Spleen (tissue), 11 donors: ENCODE measurements at regions not wholly inside any gene's neighbourhood (a gene's known extent, or its start where the extent isn't known, plus 50 kb on each side); places are given as distances from the start of the nearest gene placed in this dataset.

ENCODE experiments used
- DNase-seq: peaks from one replicate; pipeline ENCODE4 v3.0.0-alpha.2; 2020
- H3K27ac ChIP-seq, 8 donors: fragments of 200-600 bp; sonication (generic) in 7 of 8; 1 replicate in 4 of 8; 2 replicates in 4 of 8; pipeline versions ENCODE4 v1.5.0 to v1.8.0; 2016 to 2021; ENCODE audit warnings: inconsistent platforms in 4 of 8, mild to moderate bottlenecking in 4 of 8, moderate library complexity in 1 of 8
- H3K27me3 ChIP-seq, 7 donors: fragments of 200-600 bp; sonication (generic) in 6 of 7; replicated peaks in 1 of 7; 1 replicate in 4 of 7; 2 replicates in 3 of 7; pipeline versions ENCODE4 v1.5.0 to v1.8.0; 2016 to 2021; ENCODE audit warnings: inconsistent platforms in 3 of 7, mild to moderate bottlenecking in 1 of 7
- H3K36me3 ChIP-seq, 6 donors: fragments of 200-600 bp; sonication (generic) in 5 of 6; 1 replicate in 4 of 6; 2 replicates in 2 of 6; pipeline versions ENCODE4 v1.5.0 to v1.8.0; 2016 to 2021; ENCODE audit warnings: inconsistent platforms in 2 of 6
- H3K4me1 ChIP-seq, 6 donors: fragments of 200-600 bp; sonication (generic) in 5 of 6; 1 replicate in 3 of 6; 2 replicates in 3 of 6; pipeline versions ENCODE4 v1.5.0 to v1.8.0; 2016 to 2021; ENCODE audit warnings: inconsistent platforms in 3 of 6
- H3K4me3 ChIP-seq, 8 donors: fragments of 200-600 bp; sonication (generic) in 7 of 8; 1 replicate in 4 of 8; 2 replicates in 4 of 8; pipeline versions ENCODE4 v1.5.0 to v1.8.0; 2016 to 2021; ENCODE audit warnings: inconsistent platforms in 4 of 8, mild to moderate bottlenecking in 4 of 8, moderate library complexity in 2 of 8
- H3K9me3 ChIP-seq, 8 donors: fragments of 200-600 bp; sonication (generic) in 7 of 8; 1 replicate in 4 of 8; 2 replicates in 4 of 8; pipeline versions ENCODE4 v1.5.0 to v1.8.0; 2016 to 2021; ENCODE audit warnings: inconsistent platforms in 4 of 8
- CTCF ChIP-seq, 11 experiments: fragments of 200-600 bp in 7 of 11; fragments of 450-650 bp in 4 of 11; sonication (generic) in 4 of 11; IDR thresholded peaks in 8 of 11; conservative IDR thresholded peaks in 3 of 11; 1 replicate in 7 of 11; 2 replicates in 4 of 11; pipeline versions ENCODE4 v1.4.0 to v1.8.0; 2016 to 2021; ENCODE audit warnings: antibody characterized with exemption in 11 of 11, inconsistent platforms in 4 of 11, mild to moderate bottlenecking in 1 of 11
- POLR2A ChIP-seq, 3 donors: fragments of 450-650 bp; IDR thresholded peaks; one replicate each; pipeline ENCODE4 v1.5.1; 2017; ENCODE audit warnings: antibody characterized with exemption in 3 of 3, mild to moderate bottlenecking in 1 of 3
- POLR2AphosphoS5 ChIP-seq, 3 donors: sonication (generic); formaldehyde crosslinking; IDR thresholded peaks; one replicate each; pipeline ENCODE4 v1.5.1; 2017; ENCODE audit warnings: antibody characterized with exemption in 3 of 3
- WGBS, 5 donors: extraction: QIAGEN DNeasy Blood & Tissue Kit in 3 of 5; methylation state at CpG; one replicate each; pipeline versions ENCODE4 v1.1.5 to v1.1.7; 2013 to 2018; 5-methylcytosine and 5-hydroxymethylcytosine counted together
- intact Hi-C: fragments of 100-400 bp; cut with DNase I; formaldehyde crosslinking; loops from one replicate; pipeline ENCODE4 v1.15.0; 2023; ENCODE audit warnings: low total_unique reads
- donor health status: healthy with polysubstance abuse.
- donor health status: DM: no; HTN: no; CAD: no; lungs with moderate emphysema.
- donor health status: DM: no; HTN: no; CAD: no.
- donor health status: Bipolar disorder and iron deficiency.
- donor health status: healthy.
- donor health status: DM: no; HTN: no; CAD: no.
- donor health status: DM: yes; HTN: yes; CAD: no.

GRCh38 chr2:226445216-226445861 is 354.3 kb downstream of the IRS1 start:
- WGBS, 5 donors, result 79 to 88% (median 82%) methylated on average over 5 of the region's 5 CpGs
- intact Hi-C loops, result no loop called here
- Histone ChIP-seq H3K9me3 (no peaks in the 10 kb centered on the region), H3K36me3 (no peaks in the 10 kb centered on the region), H3K27me3 (peaks cover 0 to 3% (median 0%) of the 10 kb centered on the region in 7 donors), H3K4me1 (no peaks in the 10 kb centered on the region), H3K4me3 (no peak overlapping the region), H3K27ac (no peak overlapping the region)
- DNase-seq, result no peak
- no peak for TF ChIP-seq POLR2A (IDR thresholded peaks at IDR 0.05)
- no peak for TF ChIP-seq POLR2AphosphoS5 (IDR thresholded peaks at IDR 0.05)
- TF ChIP-seq CTCF (IDR thresholded peaks at IDR 0.05 in 8 of 11, conservative IDR thresholded peaks at IDR 0.05 in 3 of 11), result no peak

GRCh38 chr2:226443112-226443511 is 356.5 kb downstream of the IRS1 start:
- H3K27me3 ChIP-seq, result peaks cover 0 to 1% (median 0%) of the 10 kb centered on the region in 7 donors
- DNase-seq, result no peak
- no peak overlapping the region for H3K4me3 ChIP-seq
- H3K4me1 ChIP-seq, result no peaks in the 10 kb centered on the region
- intact Hi-C loops, result no loop called here
- H3K36me3 ChIP-seq, result no peaks in the 10 kb centered on the region
- 83 to 90% (median 89%) methylated on average over 5 of the region's 5 CpGs for WGBS, 5 donors
- TF ChIP-seq CTCF (IDR thresholded peaks at IDR 0.05 in 8 of 11, conservative IDR thresholded peaks at IDR 0.05 in 3 of 11), result no peak
- TF ChIP-seq POLR2AphosphoS5 (IDR thresholded peaks at IDR 0.05), result no peak
- no peak for TF ChIP-seq POLR2A (IDR thresholded peaks at IDR 0.05)
- H3K27ac ChIP-seq, result no peak overlapping the region
- no peaks in the 10 kb centered on the region for H3K9me3 ChIP-seq

GRCh38 chr2:226440127-226440918 is 359.3 kb downstream of the IRS1 start:
- TF ChIP-seq POLR2A (IDR thresholded peaks at IDR 0.05) (no peak), CTCF (IDR thresholded peaks at IDR 0.05 in 8 of 11, conservative IDR thresholded peaks at IDR 0.05 in 3 of 11) (no peak), POLR2AphosphoS5 (IDR thresholded peaks at IDR 0.05) (no peak)
- Histone ChIP-seq H3K4me3 (no peak overlapping the region), H3K4me1 (no peaks in the 10 kb centered on the region), H3K36me3 (no peaks in the 10 kb centered on the region), H3K9me3 (no peaks in the 10 kb centered on the region), H3K27ac (no peak overlapping the region), H3K27me3 (peaks cover 0 to 5% (median 0%) of the 10 kb centered on the region in 7 donors)
- DNase-seq, result no peak
- WGBS, 5 donors, result 66 to 79% (median 78%) methylated on average over 3 of the region's 3 CpGs
- intact Hi-C loops, result no loop called here

GRCh38 chr2:226439337-226439736 is 360.3 kb downstream of the IRS1 start:
- no peaks in the 10 kb centered on the region for H3K4me1 ChIP-seq
- WGBS, 5 donors, result 54 to 77% (median 62%) methylated on average over 6 of the region's 6 CpGs
- intact Hi-C loops, result no loop called here
- TF ChIP-seq POLR2AphosphoS5 (IDR thresholded peaks at IDR 0.05) (no peak), CTCF (IDR thresholded peaks at IDR 0.05 in 8 of 11, conservative IDR thresholded peaks at IDR 0.05 in 3 of 11) (no peak), POLR2A (IDR thresholded peaks at IDR 0.05) (no peak)
- no peaks in the 10 kb centered on the region for H3K9me3 ChIP-seq
- no peak overlapping the region for H3K4me3 ChIP-seq
- peaks cover 0 to 5% (median 0%) of the 10 kb centered on the region in 7 donors for H3K27me3 ChIP-seq
- no peak for DNase-seq
- H3K36me3 ChIP-seq, result no peaks in the 10 kb centered on the region
- no peak overlapping the region for H3K27ac ChIP-seq
